H1 (cell line): ENCODE measurements at regions not wholly inside any gene's neighbourhood (a gene's known extent, or its start where the extent isn't known, plus 50 kb on each side); places are given as distances from the start of the nearest gene placed in this dataset.

Experiments
- CTCF ChIA-PET: fragments of 300-600 bp; sonication (Branson Sonifier 250); formaldehyde crosslinking; loops from one replicate; lab custom pipeline; 2021; ENCODE audit not compliant: partially characterized antibody; lab: Charles Lee
- POLR2A ChIA-PET: fragments of 300-600 bp; sonication (Branson Sonifier 250); formaldehyde crosslinking; loops from one replicate; lab custom pipeline; 2021; ENCODE audit warnings: inconsistent platforms; ENCODE audit not compliant: partially characterized antibody; lab: Charles Lee
- DNase-seq, 2 experiments: peaks; one replicate each; pipeline versions ENCODE4 v3.0.0 to v3.0.0-alpha.2; 2010 to 2022; ENCODE audit warnings: low spot score in 2 of 2, low read depth in 1 of 2, mixed read lengths in 1 of 2
- FAIRE-seq: peaks from 2 replicates; lab custom pipeline; 2011; peaks lifted over from hg19 to GRCh38; lab: Jason Lieb, UNC
- H2AFZ ChIP-seq: 2 replicates; pipeline ENCODE4 v1.8.1; 2012; ENCODE audit warnings: low read length, inconsistent platforms
- H2AK5ac ChIP-seq: 2 replicates; pipeline ENCODE4 v1.6.1; 2013; ENCODE audit warnings: low read depth, low read length
- H2BK120ac ChIP-seq: replicated peaks from 2 replicates; pipeline ENCODE3; 2013; ENCODE audit warnings: low read depth, low read length, inconsistent platforms
- H2BK12ac ChIP-seq: 2 replicates; pipeline ENCODE4 v1.6.1; 2013; ENCODE audit warnings: low read depth, low read length
- H2BK15ac ChIP-seq: 2 replicates; pipeline ENCODE4 v1.6.1; 2013; ENCODE audit warnings: low read length
- H2BK20ac ChIP-seq: 2 replicates; pipeline ENCODE4 v1.6.1; 2013; ENCODE audit warnings: low read length
- H2BK5ac ChIP-seq: 2 replicates; pipeline ENCODE4 v1.6.1; 2013; ENCODE audit warnings: low read depth, low read length
- H3K14ac ChIP-seq: 2 replicates; pipeline ENCODE4 v1.6.1; 2013; ENCODE audit warnings: inconsistent platforms; ENCODE audit not compliant: insufficient read length
- H3K18ac ChIP-seq: 2 replicates; pipeline ENCODE4 v1.6.1; 2013; ENCODE audit warnings: low read length; ENCODE audit errors: extremely low read depth
- H3K23ac ChIP-seq: 2 replicates; pipeline ENCODE4 v1.6.1; 2013; ENCODE audit warnings: inconsistent platforms; ENCODE audit not compliant: insufficient read length
- H3K23me2 ChIP-seq: 2 replicates; pipeline ENCODE4 v1.6.1; 2013; ENCODE audit warnings: low read depth, low read length
- H3K27ac ChIP-seq: 2 replicates; pipeline ENCODE4 v1.6.1; 2011; ENCODE audit warnings: low read depth, low read length, inconsistent platforms
- H3K27me3 ChIP-seq, 4 experiments: replicated peaks in 1 of 4; 1 replicate in 1 of 4; 2 replicates in 3 of 4; pipeline versions ENCODE4 v1.6.1 to v1.8.1; 2011 to 2013; ENCODE audit warnings: low read length in 3 of 4, mild to moderate bottlenecking in 3 of 4, inconsistent platforms in 2 of 4, mixed read lengths in 2 of 4, moderate library complexity in 1 of 4; ENCODE audit not compliant: control insufficient read depth in 3 of 4, insufficient read depth in 3 of 4; ENCODE audit errors: extremely low read depth in 1 of 4
- H3K36me3 ChIP-seq, 4 experiments: 2 replicates each; pipeline versions ENCODE4 v1.6.1 to v1.8.1; 2011 to 2013; ENCODE audit warnings: mild to moderate bottlenecking in 4 of 4, low read length in 3 of 4, moderate library complexity in 2 of 4, control low read depth in 1 of 4, inconsistent platforms in 1 of 4; ENCODE audit not compliant: insufficient read depth in 4 of 4, control insufficient read depth in 2 of 4
- H3K4ac ChIP-seq: replicated peaks from 2 replicates; pipeline ENCODE3; 2013; ENCODE audit warnings: low read length, low read depth, mixed read lengths, inconsistent platforms; ENCODE audit not compliant: insufficient read length
- H3K4me1 ChIP-seq, 4 experiments: replicated peaks in 1 of 4; 1 replicate in 1 of 4; 2 replicates in 3 of 4; pipeline versions ENCODE4 v1.6.1 to v1.8.1; 2011 to 2013; ENCODE audit warnings: low read length in 3 of 4, inconsistent platforms in 2 of 4, mixed read lengths in 1 of 4; ENCODE audit not compliant: insufficient read depth in 4 of 4, control insufficient read depth in 3 of 4
- H3K4me2 ChIP-seq, 2 experiments: 2 replicates each; pipeline versions ENCODE4 v1.6.1 to v1.8.1; 2011 to 2013; ENCODE audit warnings: low read depth in 2 of 2, low read length in 2 of 2, control low read depth in 1 of 2, inconsistent platforms in 1 of 2, mild to moderate bottlenecking in 1 of 2; ENCODE audit not compliant: insufficient read depth in 1 of 2
- H3K4me3 ChIP-seq, 4 experiments: fragments of 200-600, 300-600 bp in 1 of 4; sonication (generic), shearing (Covaris generic), sonication (Bioruptor Twin) in 1 of 4; 2 replicates each; pipeline versions ENCODE4 v1.5.1 to v1.8.1; 2011 to 2016; ENCODE audit warnings: low read length in 4 of 4, low read depth in 3 of 4, control low read depth in 2 of 4, inconsistent platforms in 2 of 4, mild to moderate bottlenecking in 2 of 4, mixed read lengths in 1 of 4, moderate library complexity in 1 of 4; ENCODE audit not compliant: insufficient read depth in 2 of 4; ENCODE audit errors: extremely low read depth in 1 of 4
- H3K56ac ChIP-seq: replicated peaks from 2 replicates; pipeline ENCODE3; 2013; ENCODE audit warnings: low read depth, mild to moderate bottlenecking, mixed read lengths, low read length, inconsistent platforms; ENCODE audit not compliant: insufficient read length
- H3K79me1 ChIP-seq: 2 replicates; pipeline ENCODE4 v1.6.1; 2013; ENCODE audit warnings: low read depth, low read length, control low read depth
- H3K79me2 ChIP-seq, 2 experiments: 2 replicates each; pipeline versions ENCODE4 v1.6.1 to v1.8.1; 2012 to 2013; ENCODE audit warnings: low read length in 2 of 2, mild to moderate bottlenecking in 2 of 2, inconsistent platforms in 1 of 2; ENCODE audit not compliant: insufficient read depth in 2 of 2, control insufficient read depth in 1 of 2
- H3K9ac ChIP-seq, 4 experiments: replicated peaks in 1 of 4; 1 replicate in 1 of 4; 2 replicates in 3 of 4; pipeline versions ENCODE4 v1.6.1 to v1.8.1; 2011 to 2013; ENCODE audit warnings: low read depth in 3 of 4, low read length in 3 of 4, control low read depth in 2 of 4, mild to moderate bottlenecking in 2 of 4, moderate library complexity in 2 of 4, inconsistent platforms in 1 of 4; ENCODE audit errors: extremely low read depth in 1 of 4
- H3K9me3 ChIP-seq, 2 experiments: 2 replicates each; pipeline versions ENCODE4 v1.6.1 to v1.8.1; 2012 to 2013; ENCODE audit warnings: mild to moderate bottlenecking in 2 of 2, moderate library complexity in 2 of 2, control low read depth in 1 of 2, inconsistent platforms in 1 of 2, low read depth in 1 of 2, low read length in 1 of 2, mixed read lengths in 1 of 2; ENCODE audit not compliant: insufficient read depth in 2 of 2
- H4K20me1 ChIP-seq, 2 experiments: replicated peaks in 1 of 2; 2 replicates each; pipeline versions ENCODE3 to v1.8.1; 2011 to 2013; ENCODE audit warnings: inconsistent platforms in 2 of 2, low read length in 2 of 2, mild to moderate bottlenecking in 1 of 2; ENCODE audit not compliant: insufficient read depth in 2 of 2, control insufficient read depth in 1 of 2
- H4K5ac ChIP-seq: 2 replicates; pipeline ENCODE4 v1.6.1; 2013; ENCODE audit warnings: low read length, low read depth, mixed read lengths, inconsistent platforms; ENCODE audit not compliant: insufficient read length
- H4K8ac ChIP-seq: 2 replicates; pipeline ENCODE4 v1.8.0; 2013; ENCODE audit warnings: mild to moderate bottlenecking, moderate library complexity, low read length, inconsistent platforms; ENCODE audit not compliant: insufficient read depth; ENCODE audit errors: extremely low read depth
- H4K91ac ChIP-seq: replicated peaks from 2 replicates; pipeline ENCODE3; 2013; ENCODE audit warnings: low read length, mixed read lengths, inconsistent platforms; ENCODE audit not compliant: insufficient read length
- ATF3 ChIP-seq: IDR thresholded peaks from 2 replicates; pipeline ENCODE4 v1.6.1; 2011; ENCODE audit warnings: low read depth, mild to moderate bottlenecking, low read length; ENCODE audit not compliant: insufficient read depth
- RXRA ChIP-seq: IDR thresholded peaks from 2 replicates; pipeline ENCODE4 v1.6.1; 2011; ENCODE audit warnings: low read depth, mild to moderate bottlenecking, low read length, moderate library complexity; ENCODE audit not compliant: insufficient read depth
- WGBS, 2 experiments: shearing (Covaris generic) in 1 of 2; methylation state at CpG; one replicate each; pipeline versions ENCODE4 v1.1.6 to v1.1.7; 2013 to 2015; ENCODE audit warnings: low lambda C conversion rate in 2 of 2, mixed read lengths in 2 of 2, inconsistent platforms in 1 of 2, low coverage in 1 of 2, missing lambda C conversion rate in 1 of 2; ENCODE audit not compliant: insufficient replicate concordance in 2 of 2, insufficient coverage in 1 of 2, insufficient read length in 1 of 2; ENCODE audit errors: extremely low coverage in 1 of 2, missing lambda C conversion rate in 1 of 2; 5-methylcytosine and 5-hydroxymethylcytosine counted together

GRCh38 chr5:57422993-57423392 lies 59.6 kb downstream of the ACTBL2 start:
- Histone ChIP-seq H3K4me3 (no peak overlapping the region), H3K23ac (no peak overlapping the region), H4K91ac (no peak overlapping the region), H4K5ac (no peak overlapping the region), H3K18ac (no peak overlapping the region), H3K9ac (no peak overlapping the region), H4K20me1 (no peaks in the 10 kb centered on the region), H3K27ac (no peak overlapping the region), H3K79me1 (no peaks in the 10 kb centered on the region), H3K4me1 (no peaks in the 10 kb centered on the region), H2BK5ac (no peak overlapping the region), H3K4me2 (no peak overlapping the region), H2BK120ac (no peak overlapping the region), H2AK5ac (no peak overlapping the region), H3K36me3 (no peaks in the 10 kb centered on the region), H3K9me3 (no peaks in the 10 kb centered on the region), H3K27me3 (no peaks in the 10 kb centered on the region), H3K56ac (no peak overlapping the region), H3K23me2 (no peaks in the 10 kb centered on the region), H3K14ac (no peak overlapping the region), H2BK12ac (no peak overlapping the region), H3K79me2 (no peaks in the 10 kb centered on the region), H3K4ac (no peak overlapping the region), H4K8ac (no peak overlapping the region), H2AFZ (no peak overlapping the region), H2BK20ac (no peak overlapping the region), H2BK15ac (no peak overlapping the region)
- no peak for DNase-seq
- POLR2A ChIA-PET, result no interaction called here
- TF ChIP-seq RXRA (no peak), ATF3 (no peak)
- WGBS, 2 experiments, result 92% methylated on average over 17 of the region's 17 CpGs; no CpG with 5 or more reads in 1 of the 2 experiments
- no peak for FAIRE-seq
- CTCF ChIA-PET, result interaction anchor here (1.2 to 2.4 kb wide), 3 partner anchors 12 to 1054 kb away, joined by 3 to 10 read pairs (median 3); no protein-coding TSS in a partner anchor
